ENCODE measurements at regions not wholly inside any gene's neighbourhood (a gene's known extent, or its start where the extent isn't known, plus 50 kb on each side); places are given as distances from the start of the nearest gene placed in this dataset.

GRCh38 chr11:92050305-92050704, 174.3 kb upstream of the FAT3 start:
- no peak overlapping the region for H3K9ac ChIP-seq (ENCODE audit: insufficient read depth, low read length, poor library complexity, severe bottlenecking)
- intact Hi-C loops (cut with micrococcal nuclease), result no loop called here
- TF ChIP-seq, protein P1, sequence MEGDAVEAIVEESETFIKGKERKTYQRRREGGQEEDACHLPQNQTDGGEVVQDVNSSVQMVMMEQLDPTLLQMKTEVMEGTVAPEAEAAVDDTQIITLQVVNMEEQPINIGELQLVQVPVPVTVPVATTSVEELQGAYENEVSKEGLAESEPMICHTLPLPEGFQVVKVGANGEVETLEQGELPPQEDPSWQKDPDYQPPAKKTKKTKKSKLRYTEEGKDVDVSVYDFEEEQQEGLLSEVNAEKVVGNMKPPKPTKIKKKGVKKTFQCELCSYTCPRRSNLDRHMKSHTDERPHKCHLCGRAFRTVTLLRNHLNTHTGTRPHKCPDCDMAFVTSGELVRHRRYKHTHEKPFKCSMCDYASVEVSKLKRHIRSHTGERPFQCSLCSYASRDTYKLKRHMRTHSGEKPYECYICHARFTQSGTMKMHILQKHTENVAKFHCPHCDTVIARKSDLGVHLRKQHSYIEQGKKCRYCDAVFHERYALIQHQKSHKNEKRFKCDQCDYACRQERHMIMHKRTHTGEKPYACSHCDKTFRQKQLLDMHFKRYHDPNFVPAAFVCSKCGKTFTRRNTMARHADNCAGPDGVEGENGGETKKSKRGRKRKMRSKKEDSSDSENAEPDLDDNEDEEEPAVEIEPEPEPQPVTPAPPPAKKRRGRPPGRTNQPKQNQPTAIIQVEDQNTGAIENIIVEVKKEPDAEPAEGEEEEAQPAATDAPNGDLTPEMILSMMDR (IDR thresholded peaks at IDR 0.05), result no peak
- H4K20me1 ChIP-seq (ENCODE audit: insufficient read depth, low read length), result no peaks in the 10 kb centered on the region
- H2AFZ ChIP-seq (ENCODE audit: insufficient read depth, low read depth, low read length, poor library complexity, severe bottlenecking), result no peak overlapping the region
- no peaks in the 10 kb centered on the region for H3K9me3 ChIP-seq (replicated peaks in 1 of 2; ENCODE audit: control insufficient read depth in 1 of 2, insufficient read depth in 1 of 2, low read length in 2 of 2)
- no peak overlapping the region for H3K27ac ChIP-seq (ENCODE audit: low read depth in 1 of 2, low read length in 2 of 2)
- WGBS (ENCODE audit: insufficient coverage), result 59% methylated on average over 2 of the region's 2 CpGs
- no peak overlapping the region for H3K27ac Mint-ChIP-seq
- no peaks in the 10 kb centered on the region for H3K36me3 Mint-ChIP-seq
- H3K36me3 ChIP-seq (replicated peaks in 1 of 2; ENCODE audit: control insufficient read depth in 1 of 2, insufficient read depth in 2 of 2, low read length in 2 of 2), result no peaks in the 10 kb centered on the region
- H3K27me3 Mint-ChIP-seq (ENCODE audit: low read depth in 3 of 3), result no peaks in the 10 kb centered on the region
- H3K27me3 ChIP-seq (ENCODE audit: control insufficient read depth in 2 of 2, insufficient read depth in 2 of 2, low read length in 2 of 2), result no peaks in the 10 kb centered on the region
- no peak overlapping the region for H3K4me3 ChIP-seq (replicated peaks in 1 of 3; ENCODE audit: low read depth in 2 of 3, low read length in 3 of 3)
- no peaks in the 10 kb centered on the region for H3K4me1 ChIP-seq (ENCODE audit: control insufficient read depth in 1 of 2, insufficient read depth in 2 of 2, low read length in 2 of 2)
- H3K4me2 ChIP-seq (replicated peaks; ENCODE audit: extremely low read depth, low read length, poor library complexity, severe bottlenecking), result no peak overlapping the region
- peaks cover 0 to 5% (median 2%) of the 10 kb centered on the region in 7 donors for H3K9me3 Mint-ChIP-seq
- no peaks in the 10 kb centered on the region for H3K79me2 ChIP-seq (ENCODE audit: insufficient read depth, low read length)
- no peak overlapping the region for H3K4me3 Mint-ChIP-seq
- no peaks in the 10 kb centered on the region for H3K4me1 Mint-ChIP-seq
- DNase-seq, result no peak

GRCh38 chr11:92048415-92048814, 176.2 kb upstream of the FAT3 start:
- Mint-ChIP-seq H3K27me3 (ENCODE audit: low read depth in 3 of 3) (peaks cover 0 to 1% (median 0%) of the 10 kb centered on the region in 3 donors), H3K4me1 (no peaks in the 10 kb centered on the region), H3K36me3 (no peaks in the 10 kb centered on the region), H3K27ac (no peak overlapping the region), H3K4me3 (no peak overlapping the region), H3K9me3 (peaks cover 0 to 6% (median 3%) of the 10 kb centered on the region in 7 donors)
- H3K4me1 ChIP-seq (ENCODE audit: control insufficient read depth in 1 of 2, insufficient read depth in 2 of 2, low read length in 2 of 2), result no peaks in the 10 kb centered on the region
- no peaks in the 10 kb centered on the region for H3K27me3 ChIP-seq (ENCODE audit: control insufficient read depth in 2 of 2, insufficient read depth in 2 of 2, low read length in 2 of 2)
- H3K4me2 ChIP-seq (replicated peaks; ENCODE audit: extremely low read depth, low read length, poor library complexity, severe bottlenecking), result no peak overlapping the region
- no peak overlapping the region for H3K9ac ChIP-seq (ENCODE audit: insufficient read depth, low read length, poor library complexity, severe bottlenecking)
- TF ChIP-seq, protein P1 (IDR thresholded peaks at IDR 0.05), result no peak
- intact Hi-C loops (cut with micrococcal nuclease), result no loop called here
- WGBS (ENCODE audit: insufficient coverage), result no CpG with 5 or more reads among the region's 1 CpG
- H4K20me1 ChIP-seq (ENCODE audit: insufficient read depth, low read length), result no peaks in the 10 kb centered on the region
- no peak overlapping the region for H2AFZ ChIP-seq (ENCODE audit: insufficient read depth, low read depth, low read length, poor library complexity, severe bottlenecking)
- H3K27ac ChIP-seq (ENCODE audit: low read depth in 1 of 2, low read length in 2 of 2), result no peak overlapping the region
- no peak overlapping the region for H3K4me3 ChIP-seq (replicated peaks in 1 of 3; ENCODE audit: low read depth in 2 of 3, low read length in 3 of 3)
- no peak for DNase-seq
- H3K36me3 ChIP-seq (replicated peaks in 1 of 2; ENCODE audit: control insufficient read depth in 1 of 2, insufficient read depth in 2 of 2, low read length in 2 of 2), result no peaks in the 10 kb centered on the region
- no peaks in the 10 kb centered on the region for H3K79me2 ChIP-seq (ENCODE audit: insufficient read depth, low read length)
- no peaks in the 10 kb centered on the region for H3K9me3 ChIP-seq (replicated peaks in 1 of 2; ENCODE audit: control insufficient read depth in 1 of 2, insufficient read depth in 1 of 2, low read length in 2 of 2)

Measured in CD14-positive monocyte (primary cell).